CD4-positive, alpha-beta T cell treated with Interferon alpha-2 for 1 hour (primary cell): ENCODE measurements at regions not wholly inside any gene's neighbourhood (a gene's known extent, or its start where the extent isn't known, plus 50 kb on each side); places are given as distances from the start of the nearest gene placed in this dataset.

ENCODE experiments used
- DNase-seq, 2 donors: peaks; one replicate each; pipeline ENCODE4 v3.0.0-alpha.2; 2020 to 2022

- DNase-seq: no peak
Measured at GRCh38 chr2:180349809-180350208, 342.7 kb upstream of the CWC22 start.

GRCh38 chr2:180343528-180344345 is 336.6 kb upstream of the CWC22 start:
- no peak for DNase-seq

- no peak for DNase-seq
Measured at GRCh38 chr2:180337136-180337535, 330.0 kb upstream of the CWC22 start.

- no peak for DNase-seq
Measured at GRCh38 chr2:180336550-180336949, 329.5 kb upstream of the CWC22 start.

GRCh38 chr2:180334514-180334913 is 327.4 kb upstream of the CWC22 start:
- no peak for DNase-seq

- DNase-seq: no peak
Measured at GRCh38 chr2:180328795-180329422, 321.8 kb upstream of the CWC22 start.

- DNase-seq: no peak
Measured at GRCh38 chr2:180327185-180327584, 320.1 kb upstream of the CWC22 start.

GRCh38 chr2:180325416-180326120 is 318.5 kb upstream of the CWC22 start:
- no peak for DNase-seq

- DNase-seq: no peak
Measured at GRCh38 chr2:180324182-180324581, 317.1 kb upstream of the CWC22 start.

GRCh38 chr2:180322781-180323180 is 315.7 kb upstream of the CWC22 start:
- DNase-seq: no peak

- no peak for DNase-seq
Measured at GRCh38 chr2:180319586-180320405, 312.7 kb upstream of the CWC22 start.

GRCh38 chr2:180314086-180314485 is 307.0 kb upstream of the CWC22 start:
- DNase-seq: no peak

- DNase-seq: no peak
Measured at GRCh38 chr2:180312542-180312941, 305.4 kb upstream of the CWC22 start.

GRCh38 chr2:180307096-180307495 is 300.0 kb upstream of the CWC22 start:
- no peak for DNase-seq

GRCh38 chr2:180306346-180306745 is 299.2 kb upstream of the CWC22 start:
- no peak for DNase-seq

GRCh38 chr2:180291552-180292421 is 284.7 kb upstream of the CWC22 start:
- no peak for DNase-seq

- DNase-seq: no peak
Measured at GRCh38 chr2:180291060-180291459, 284.0 kb upstream of the CWC22 start.

GRCh38 chr2:180289627-180290026 is 282.5 kb upstream of the CWC22 start:
- DNase-seq: no peak

- DNase-seq: no peak
Measured at GRCh38 chr2:180279581-180279980, 272.5 kb upstream of the CWC22 start.

GRCh38 chr2:180276733-180277132 is 269.6 kb upstream of the CWC22 start:
- DNase-seq: no peak

GRCh38 chr2:180268006-180268405 is 260.9 kb upstream of the CWC22 start:
- no peak for DNase-seq

- no peak for DNase-seq
Measured at GRCh38 chr2:180261976-180262375, 254.9 kb upstream of the CWC22 start.
